Retina (tissue), 1 donor: ENCODE measurements at regions not wholly inside any gene's neighbourhood (a gene's known extent, or its start where the extent isn't known, plus 50 kb on each side); places are given as distances from the start of the nearest gene placed in this dataset.
"Not testable (repeated sequence)": the region's sequence is repeated elsewhere in the genome, so short reads cannot be mapped to it uniquely, and the experiment has no call there.

Experiments
- DNase-seq: peaks from one replicate; pipeline ENCODE4 v3.0.0-alpha.2; 2016

DNA sequence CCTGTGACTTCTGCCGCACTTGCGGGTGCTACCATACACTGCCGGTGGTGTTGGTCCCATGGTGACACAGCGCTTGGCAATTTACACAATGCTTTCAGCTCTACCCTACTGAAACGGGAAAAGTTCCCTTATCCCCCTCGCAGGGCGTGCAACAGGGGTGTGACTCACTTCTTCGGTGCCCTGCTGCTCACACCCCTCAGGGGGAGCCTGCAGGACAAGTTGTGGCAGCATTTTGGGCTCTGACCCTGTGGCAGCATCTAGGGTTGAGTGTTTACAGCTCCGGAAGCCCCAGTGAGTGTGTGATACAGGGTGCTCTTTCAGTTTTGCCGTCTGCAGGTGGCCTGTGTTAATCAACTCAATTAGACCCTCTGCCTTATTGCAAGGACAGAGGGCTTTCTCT is 324.7 kb upstream of the RGMA start:
- no peak for DNase-seq

DNA sequence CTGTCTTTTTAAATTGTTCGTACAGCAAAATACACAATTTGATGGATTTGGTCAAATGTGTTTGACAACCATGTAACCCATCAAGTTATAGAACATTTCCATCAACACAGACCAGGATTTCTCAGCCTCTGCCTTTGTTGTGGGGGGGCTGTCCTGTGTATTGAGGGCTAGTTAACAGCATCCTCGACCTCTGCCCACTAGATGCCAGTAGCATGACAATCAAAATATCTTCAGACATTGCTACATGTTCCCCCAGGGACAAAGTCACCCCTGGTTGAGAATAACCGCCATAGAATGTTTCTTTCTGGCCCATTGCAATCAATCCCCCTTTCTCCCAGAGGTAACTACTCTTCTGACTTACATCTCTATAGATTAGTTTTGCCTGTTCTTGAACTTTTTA is 310.1 kb upstream of the RGMA start:
- no peak for DNase-seq

DNA sequence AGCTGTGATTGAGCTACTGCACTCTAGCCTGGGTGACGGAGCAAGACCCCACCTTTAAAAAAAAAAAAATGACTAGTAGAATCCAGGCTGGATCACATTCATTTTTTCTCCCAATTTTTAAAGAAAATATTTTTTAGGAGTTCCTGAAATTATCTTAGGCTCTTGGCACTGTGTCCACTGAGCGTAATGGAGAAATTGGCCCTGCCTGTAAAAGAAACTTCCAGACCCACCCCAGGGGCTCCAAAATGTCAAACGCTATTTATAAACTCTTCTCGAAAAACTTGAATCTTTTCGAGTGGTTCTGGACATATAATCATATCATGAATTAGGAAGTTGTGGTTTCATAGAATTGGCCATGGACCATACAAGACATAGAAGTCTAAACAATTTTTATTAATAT is 300.2 kb upstream of the RGMA start:
- no peak for DNase-seq

DNA sequence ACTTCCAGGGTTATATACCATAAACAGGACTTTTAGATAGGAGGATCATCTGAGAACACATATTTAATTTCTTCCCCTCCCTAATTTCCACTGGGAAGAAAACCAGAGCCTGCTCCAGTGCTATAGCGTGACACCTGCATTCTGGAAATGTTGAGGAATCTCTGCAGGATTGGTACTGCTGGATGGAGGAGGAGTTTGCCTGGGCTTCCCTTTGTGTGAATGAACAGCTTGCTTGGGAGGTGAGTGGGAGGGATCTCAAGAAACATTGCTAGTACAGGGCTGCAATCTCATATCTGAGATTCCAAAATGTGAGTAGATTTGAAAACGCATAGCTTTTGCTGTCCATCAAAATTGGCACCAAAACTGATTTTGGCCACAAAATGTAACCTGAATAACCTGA is 295.9 kb upstream of the RGMA start:
- no peak for DNase-seq

DNA sequence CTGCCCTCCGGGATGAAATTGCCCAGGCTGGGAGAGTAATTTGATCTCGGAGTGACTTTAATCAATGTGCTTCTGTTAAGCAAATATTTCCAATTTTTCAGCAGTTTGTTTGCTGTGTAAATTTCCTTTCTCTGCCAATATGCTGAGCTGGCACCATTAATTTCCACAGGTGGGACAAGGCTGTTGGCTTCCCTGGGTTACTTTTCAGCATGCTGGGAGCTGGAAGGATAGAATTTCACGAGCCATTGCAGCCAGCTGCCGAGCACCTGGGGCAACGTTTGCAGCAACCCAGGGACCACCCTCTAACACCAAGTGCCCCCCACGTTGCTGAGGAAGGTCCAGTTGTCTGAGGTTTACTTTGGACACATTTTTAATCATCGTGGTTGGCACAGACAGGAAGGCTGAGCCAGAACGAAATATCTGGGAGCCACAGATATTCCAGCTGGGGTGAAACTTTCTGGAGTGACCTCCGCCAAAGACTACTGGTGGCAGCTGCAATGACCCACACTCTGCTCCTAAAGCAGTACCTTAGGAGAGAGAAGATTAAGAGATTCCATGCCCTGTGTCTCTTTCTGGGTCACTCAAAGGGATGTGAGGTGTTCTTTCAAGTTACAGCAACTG is 293.3 kb upstream of the RGMA start:
- no peak for DNase-seq

GRCh38 chr15:93378558-93378957 is 289.5 kb upstream of the RGMA start:
- no peak for DNase-seq

DNA sequence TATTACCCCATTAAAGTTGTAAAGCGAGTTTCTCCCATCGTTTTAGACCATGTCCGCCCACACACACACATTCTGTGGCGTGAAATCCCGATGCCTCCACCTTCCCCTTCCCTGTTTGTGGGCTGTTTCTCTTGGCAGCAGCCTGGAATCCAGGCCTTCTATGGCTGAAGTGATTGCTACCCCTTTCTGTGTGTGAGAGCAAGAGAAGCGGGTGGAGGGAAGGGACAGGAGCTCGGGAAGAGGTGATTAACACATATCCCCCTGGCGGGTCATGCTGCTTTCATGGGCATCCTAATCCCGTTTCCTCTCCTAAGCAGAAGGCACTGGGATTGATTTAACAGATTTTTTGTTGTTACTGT is 283.8 kb upstream of the RGMA start:
- no peak for DNase-seq

GRCh38 chr15:93372208-93372864 is 283.3 kb upstream of the RGMA start:
- DNase-seq = peak; percentile 54

DNA sequence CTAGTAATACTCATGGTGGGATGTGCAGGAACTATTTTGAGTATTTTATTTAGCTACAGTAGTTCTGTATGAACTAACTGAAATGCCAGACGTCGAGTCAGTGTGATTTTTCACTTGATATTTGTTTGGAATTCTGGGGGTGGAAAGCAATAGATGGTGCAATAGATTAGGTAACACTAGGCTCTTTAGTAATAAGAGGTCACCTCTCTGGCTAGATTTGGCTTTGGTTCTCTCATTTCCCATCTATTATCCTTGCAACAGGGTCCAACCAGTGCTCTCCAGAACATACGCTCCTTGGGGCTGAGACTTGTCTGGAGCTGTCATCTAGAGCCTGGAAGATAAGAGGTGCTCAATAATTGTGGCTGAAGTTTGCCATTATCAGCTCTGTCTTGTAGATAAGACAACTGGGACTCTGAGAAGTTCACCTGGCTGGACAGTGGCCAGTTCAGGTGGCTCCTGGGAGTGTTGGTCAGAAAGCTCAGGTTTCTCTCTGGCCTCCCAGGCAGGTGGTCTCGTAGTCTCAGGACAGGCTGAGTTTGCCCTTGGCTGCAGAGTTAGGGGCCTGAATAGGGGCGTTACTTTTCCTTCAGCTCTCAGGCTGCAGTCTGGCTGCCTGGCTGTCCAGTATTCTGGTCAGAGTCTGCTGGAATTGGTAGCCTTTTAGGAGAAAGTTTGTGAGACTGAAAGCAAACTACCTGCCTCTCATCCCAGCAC is 277.5 kb upstream of the RGMA start:
- no peak for DNase-seq

- DNase-seq = no peak
Observed at GRCh38 chr15:93362821-93363220, 273.8 kb upstream of the RGMA start.

- DNase-seq = no peak
Observed at GRCh38 chr15:93362203-93362602, 273.2 kb upstream of the RGMA start.

DNA sequence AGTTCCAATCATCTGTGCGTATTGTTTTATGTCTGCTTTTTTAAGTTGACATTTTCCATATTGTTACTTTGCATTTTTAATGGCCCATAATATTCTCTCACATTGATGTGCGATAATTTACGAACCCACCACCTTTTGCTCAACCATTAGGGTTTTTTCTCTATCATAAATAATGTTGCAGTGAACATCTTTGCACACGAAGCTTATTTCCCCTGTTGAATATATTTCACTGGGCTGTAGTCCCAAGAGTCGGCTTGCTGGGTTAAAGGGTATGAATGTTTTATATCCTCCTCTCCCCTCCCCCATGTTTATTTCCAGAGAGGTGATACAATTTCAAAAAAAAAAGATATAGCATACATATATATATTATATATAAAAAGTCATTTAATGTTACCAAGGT is 272.7 kb upstream of the RGMA start:
- no peak for DNase-seq

DNA sequence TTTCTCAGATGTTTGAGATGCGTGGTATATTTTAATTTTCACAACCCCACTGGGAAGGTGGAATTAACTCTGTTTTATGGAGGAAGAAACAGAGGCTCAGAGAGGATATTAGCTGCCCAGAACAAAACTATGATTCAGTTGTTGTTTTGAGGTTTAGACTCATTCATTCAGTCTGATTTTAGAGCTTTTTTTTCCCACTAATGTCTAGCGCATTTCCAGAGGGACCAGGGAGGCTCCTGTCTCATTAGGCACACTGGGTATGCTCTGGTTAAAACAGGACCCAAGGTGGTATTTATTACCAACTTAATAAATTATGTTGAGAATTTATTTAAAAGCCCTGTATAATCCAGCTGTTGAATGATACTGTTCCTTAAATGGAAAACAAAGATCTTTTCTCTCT is 272.0 kb upstream of the RGMA start:
- no peak for DNase-seq

- DNase-seq = no peak
Observed at GRCh38 chr15:93360318-93360717, 271.3 kb upstream of the RGMA start.

GRCh38 chr15:93359425-93360131 is 270.6 kb upstream of the RGMA start:
- no peak for DNase-seq

- no peak for DNase-seq
Observed at GRCh38 chr15:93359060-93359408, 270.0 kb upstream of the RGMA start.

DNA sequence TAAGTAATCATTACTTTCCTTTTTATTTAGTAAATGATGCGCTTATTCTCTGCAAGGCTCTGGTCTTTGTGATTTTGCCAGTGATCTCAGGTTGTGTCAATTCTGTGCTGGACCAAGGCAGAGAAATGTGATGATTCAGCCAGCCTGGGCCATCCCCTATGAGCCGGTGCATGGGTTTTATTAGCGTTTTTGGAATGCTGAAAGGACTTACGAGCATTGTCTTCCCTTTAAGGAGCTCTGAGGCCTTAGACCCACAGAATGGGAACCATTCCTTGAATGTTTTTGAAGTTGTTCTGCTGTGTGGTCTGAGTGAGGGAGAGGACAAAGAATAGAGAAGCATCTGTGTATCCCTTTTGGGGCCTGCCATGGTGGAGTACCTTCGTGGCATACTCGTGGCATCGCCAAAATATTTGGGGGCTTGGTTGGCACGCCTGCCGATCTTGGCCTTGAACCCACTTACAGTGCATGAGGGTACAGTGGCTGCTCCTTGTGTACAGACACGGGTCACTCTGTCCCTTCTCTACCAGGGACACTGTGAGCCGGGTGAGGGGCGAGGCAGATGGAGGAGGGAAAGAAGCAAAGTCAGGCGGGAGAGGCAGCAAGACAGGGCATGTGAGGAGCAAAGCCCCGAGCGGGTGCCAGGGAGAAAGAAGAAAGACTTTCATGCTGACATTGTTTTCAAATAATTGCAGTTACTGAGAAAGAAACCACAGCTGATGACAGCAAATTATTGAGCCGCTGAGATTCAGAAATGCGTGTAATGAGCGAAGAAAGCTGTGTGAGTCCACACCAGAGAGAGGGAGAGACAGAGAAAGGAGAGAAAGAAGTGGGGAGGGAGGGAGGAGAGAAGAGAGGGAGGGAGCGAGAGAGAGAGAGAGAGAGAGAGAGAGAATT is 269.4 kb upstream of the RGMA start:
- DNase-seq = peak; percentile 43

DNA sequence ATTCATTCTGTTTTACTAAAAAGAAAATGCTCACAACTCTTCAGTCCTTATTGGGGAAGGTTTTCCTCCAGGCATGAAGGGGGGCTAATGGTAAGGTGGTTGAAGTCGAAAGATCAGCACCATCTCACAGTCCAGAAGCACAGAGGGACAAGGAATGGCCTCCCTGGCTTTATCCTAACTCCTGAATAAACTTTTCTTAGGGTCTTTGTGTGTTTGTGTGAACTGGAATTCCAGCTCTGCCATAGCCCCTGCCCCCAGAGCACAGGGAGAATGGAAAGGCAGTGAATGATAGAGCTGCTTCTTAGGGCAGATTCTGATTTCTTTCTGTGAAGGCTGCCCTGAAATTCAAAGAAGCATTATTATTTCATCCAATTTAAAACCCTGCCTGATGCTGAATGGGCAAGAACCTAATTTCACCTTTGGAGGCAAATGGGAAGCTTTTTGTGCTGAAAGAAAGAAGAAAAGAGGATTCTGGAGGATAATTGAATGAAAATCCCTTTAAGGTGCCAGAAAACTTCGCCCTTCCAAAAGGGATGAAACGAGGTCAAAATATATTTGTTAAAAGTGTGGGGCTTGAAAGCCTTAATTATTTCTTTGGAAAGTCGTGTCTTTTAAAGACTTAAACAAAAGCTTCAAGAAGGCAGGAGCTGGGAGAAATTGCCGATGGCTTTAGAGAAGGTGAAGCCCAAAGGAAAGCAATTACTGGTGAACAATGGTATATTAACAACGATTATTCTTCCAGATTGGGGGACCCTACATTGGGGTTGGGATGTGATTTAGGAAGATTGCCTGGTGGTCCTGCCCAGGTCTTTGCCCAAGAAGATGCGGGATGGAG is 259.9 kb upstream of the RGMA start:
- no peak for DNase-seq

GRCh38 chr15:93347986-93348385 is 259.0 kb upstream of the RGMA start:
- DNase-seq = no peak

- no peak for DNase-seq
Observed at GRCh38 chr15:93345981-93346380, 257.0 kb upstream of the RGMA start.

DNA sequence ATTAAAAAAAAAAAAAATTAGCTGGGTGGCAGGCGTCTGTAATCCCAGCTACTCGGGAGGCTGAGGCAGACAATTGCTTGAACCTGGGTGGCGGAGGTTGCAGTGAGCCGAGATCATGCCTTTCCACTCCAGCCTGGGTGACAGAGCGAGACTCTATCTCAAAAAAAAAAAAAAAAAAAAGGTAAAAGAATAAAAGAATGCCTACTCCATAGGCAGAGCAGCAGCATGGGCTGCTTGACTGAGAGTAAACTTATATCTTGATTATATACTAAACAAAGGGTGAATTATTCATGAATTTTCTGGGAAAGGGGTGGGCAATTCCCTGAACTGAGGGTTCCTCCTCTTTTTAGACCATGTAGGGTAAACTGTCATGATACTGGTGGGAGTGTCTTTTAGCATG is 254.4 kb upstream of the RGMA start:
- not testable (repeated sequence) for DNase-seq

DNA sequence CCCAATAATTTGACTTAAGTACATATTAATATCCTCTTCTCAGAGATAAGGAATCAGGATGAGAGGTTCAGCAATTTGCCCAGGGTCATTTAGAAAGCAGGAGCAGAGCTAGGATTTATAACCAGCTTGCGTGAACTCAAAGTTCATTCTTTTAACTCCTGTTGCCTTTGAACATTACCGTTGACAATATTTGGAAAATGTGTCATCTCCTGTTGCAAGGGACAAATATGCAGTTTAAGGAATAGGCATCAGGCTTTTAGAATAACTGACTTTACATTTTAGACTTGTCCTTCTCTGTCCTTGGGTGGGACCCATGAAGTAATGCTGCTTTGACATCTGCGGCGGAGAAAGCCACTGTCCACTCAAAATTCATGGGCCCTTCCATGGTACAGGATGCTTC is 252.2 kb upstream of the RGMA start:
- no peak for DNase-seq
